HCT116 (cell line): ENCODE measurements at regions not wholly inside any gene's neighbourhood (a gene's known extent, or its start where the extent isn't known, plus 50 kb on each side); places are given as distances from the start of the nearest gene placed in this dataset.

Source experiments
- ATAC-seq: fragments of 200-7000 bp; cut with Tn5 transposase; 2 replicates; pipeline ENCODE4 v1.9.1; 2020; ENCODE audit warnings: mild to moderate bottlenecking, moderate library complexity
- BruUV-seq: library from RNA; stranded (reverse); fragments of 400-500 nt; replicated peaks from 2 replicates; lab custom pipeline; 2021; lab: Mats Ljungman, UMichigan
- CTCF ChIA-PET: fragments of 300-600 bp; sonication (Branson Sonifier 250); formaldehyde crosslinking; loops from one replicate; lab custom pipeline; 2021; ENCODE audit warnings: antibody characterized with exemption; lab: Charles Lee
- POLR2A ChIA-PET: fragments of 300-600, 350-600 bp; sonication (Branson Sonifier 250); formaldehyde crosslinking; loops from one replicate; lab custom pipeline; 2021; ENCODE audit warnings: antibody characterized with exemption; lab: Charles Lee
- RAD21 ChIA-PET, 2 experiments: fragments of 300-600 bp; sonication (Branson Sonifier 250); formaldehyde crosslinking; loops; one replicate each; lab custom pipeline; 2023; ENCODE audit warnings: low total read pairs in 2 of 2; ENCODE audit not compliant: uncharacterized antibody in 2 of 2, unreplicated experiment in 2 of 2, low non-redundant PET in 1 of 2; lab: Charles Lee
- DNase-seq: peaks from one replicate; pipeline ENCODE4 v3.0.0-alpha.2; 2010; ENCODE audit warnings: low read depth, low spot score
- H2AFZ ChIP-seq: fragments of 200-600 bp; shearing (Covaris generic), sonication (generic); 2 replicates; pipeline ENCODE4 v1.6.1; 2017; ENCODE audit warnings: low read depth, mixed run types, mixed read lengths, antibody characterized with exemption, low read length; ENCODE audit not compliant: poor library complexity, severe bottlenecking
- H3K27ac ChIP-seq: 2 replicates; pipeline ENCODE4 v1.5.1; 2012; ENCODE audit warnings: low read depth, low read length
- H3K27me3 ChIP-seq: fragments of 200-600 bp; sonication (generic); 2 replicates; pipeline ENCODE4 v1.6.1; 2016; ENCODE audit warnings: mixed run types, low read length, mixed read lengths; ENCODE audit not compliant: insufficient read depth
- H3K36me3 ChIP-seq, 2 experiments: fragments of 200-500 bp in 1 of 2; fragments of 200-600 bp in 1 of 2; sonication (Bioruptor generic) in 1 of 2; sonication (generic) in 1 of 2; 2 replicates each; pipeline versions ENCODE4 v1.5.1 to v1.6.1; 2014 to 2016; ENCODE audit warnings: low read length in 2 of 2, inconsistent platforms in 1 of 2, mixed read lengths in 1 of 2, mixed run types in 1 of 2; ENCODE audit not compliant: insufficient read depth in 2 of 2, control insufficient read depth in 1 of 2
- H3K4me1 ChIP-seq, 2 experiments: fragments of 200-600 bp in 1 of 2; sonication (generic) in 1 of 2; 2 replicates each; pipeline versions ENCODE4 v1.5.1 to v1.6.1; 2012 to 2017; ENCODE audit warnings: low read length in 2 of 2, inconsistent platforms in 1 of 2, mild to moderate bottlenecking in 1 of 2, mixed read lengths in 1 of 2, mixed run types in 1 of 2, moderate library complexity in 1 of 2; ENCODE audit not compliant: insufficient read depth in 2 of 2, control insufficient read depth in 1 of 2
- H3K4me2 ChIP-seq: fragments of 200-600 bp; sonication (generic); 2 replicates; pipeline ENCODE4 v1.6.1; 2017; ENCODE audit warnings: mixed run types, low read length, mixed read lengths
- H3K4me3 ChIP-seq, 2 experiments: fragments of 200-600 bp in 1 of 2; sonication (generic) in 1 of 2; replicated peaks in 1 of 2; 2 replicates each; pipeline ENCODE4 v1.5.1; 2011 to 2016; ENCODE audit warnings: low read length in 2 of 2, control low read depth in 1 of 2, low read depth in 1 of 2, mild to moderate bottlenecking in 1 of 2, mixed read lengths in 1 of 2, mixed run types in 1 of 2
- H3K79me2 ChIP-seq: fragments of 200-600 bp; sonication (generic); 2 replicates; pipeline ENCODE4 v1.6.1; 2017; ENCODE audit warnings: mild to moderate bottlenecking, mixed run types, low read length, moderate library complexity, mixed read lengths; ENCODE audit not compliant: insufficient read depth
- H3K9ac ChIP-seq: fragments of 200-600 bp; sonication (generic); 2 replicates; pipeline ENCODE4 v1.6.1; 2016; ENCODE audit warnings: low read length, mixed read lengths
- H3K9me2 ChIP-seq: fragments of 200-600 bp; sonication (generic), shearing (Covaris generic); 2 replicates; pipeline ENCODE4 v1.6.1; 2017; ENCODE audit warnings: mixed run types, mild to moderate bottlenecking, moderate library complexity; ENCODE audit not compliant: insufficient read depth
- H3K9me3 ChIP-seq, 2 experiments: fragments of 200-500 bp in 1 of 2; fragments of 200-600 bp in 1 of 2; sonication (Bioruptor generic) in 1 of 2; sonication (generic) in 1 of 2; 2 replicates each; pipeline ENCODE4 v1.6.1; 2014 to 2017; ENCODE audit warnings: low read length in 2 of 2, mixed read lengths in 2 of 2, inconsistent platforms in 1 of 2, low read depth in 1 of 2, mild to moderate bottlenecking in 1 of 2, mixed run types in 1 of 2, moderate library complexity in 1 of 2; ENCODE audit not compliant: control insufficient read depth in 1 of 2, insufficient read depth in 1 of 2
- H4K20me1 ChIP-seq: fragments of 200-600 bp; sonication (generic), shearing (Covaris generic); 2 replicates; pipeline ENCODE4 v1.6.1; 2017; ENCODE audit warnings: mixed run types, mild to moderate bottlenecking, moderate library complexity; ENCODE audit not compliant: insufficient read depth
- ATF3 ChIP-seq: IDR thresholded peaks from 2 replicates; pipeline ENCODE4 v1.6.1; 2012
- CBX3 ChIP-seq: IDR thresholded peaks from 2 replicates; pipeline ENCODE4 v1.6.1; 2012; ENCODE audit warnings: low read depth
- CEBPB ChIP-seq: IDR thresholded peaks from 2 replicates; pipeline ENCODE4 v1.6.1; 2012; ENCODE audit warnings: low read depth
- CTCF ChIP-seq, 3 experiments: fragments of 200-600 bp in 1 of 3; sonication (generic) in 1 of 3; IDR thresholded peaks in 2 of 3; conservative IDR thresholded peaks in 1 of 3; 2 replicates each; pipeline ENCODE4 v1.5.1; 2012 to 2017; ENCODE audit warnings: low read depth in 2 of 3, low read length in 2 of 3, antibody characterized with exemption in 1 of 3, borderline replicate concordance in 1 of 3, control low read depth in 1 of 3, mild to moderate bottlenecking in 1 of 3, mixed read lengths in 1 of 3, mixed run types in 1 of 3, moderate library complexity in 1 of 3; ENCODE audit not compliant: insufficient read depth in 1 of 3
- EGR1 ChIP-seq: IDR thresholded peaks from 2 replicates; pipeline ENCODE4 v1.6.1; 2012; ENCODE audit warnings: low read depth
- ELF1 ChIP-seq: IDR thresholded peaks from 2 replicates; pipeline ENCODE4 v1.6.1; 2012; ENCODE audit warnings: low read depth, borderline replicate concordance
- EZH2 ChIP-seq: fragments of 200-600 bp; sonication (generic); IDR thresholded peaks from 2 replicates; pipeline ENCODE4 v1.6.1; 2017; ENCODE audit warnings: antibody characterized with exemption, mixed run types
- FOSL1 ChIP-seq: IDR thresholded peaks from 2 replicates; pipeline ENCODE4 v1.6.1; 2012; ENCODE audit warnings: low read depth
- POLR2A ChIP-seq: IDR thresholded peaks from 2 replicates; pipeline ENCODE4 v1.7.0; 2011; ENCODE audit warnings: borderline replicate concordance; ENCODE audit not compliant: insufficient read depth, insufficient read length; ENCODE audit errors: extremely low read depth
- POLR2AphosphoS5 ChIP-seq: IDR thresholded peaks from 2 replicates; pipeline ENCODE4 v1.6.1; 2011; ENCODE audit warnings: mild to moderate bottlenecking, low read depth, low read length, moderate library complexity
- RAD21 ChIP-seq: IDR thresholded peaks from 2 replicates; pipeline ENCODE4 v1.6.1; 2012; ENCODE audit warnings: low read depth, mild to moderate bottlenecking
- REST ChIP-seq: IDR thresholded peaks from 2 replicates; pipeline ENCODE4 v1.6.1; 2012; ENCODE audit warnings: low read depth
- SP1 ChIP-seq: IDR thresholded peaks from 2 replicates; pipeline ENCODE4 v1.6.1; 2012; ENCODE audit warnings: low read depth
- TCF7L2 ChIP-seq: IDR thresholded peaks from 2 replicates; pipeline ENCODE4 v1.7.0; 2011; ENCODE audit warnings: borderline replicate concordance, inconsistent platforms; ENCODE audit not compliant: insufficient read depth, insufficient read length; ENCODE audit errors: extremely low read depth
- ZNF274 ChIP-seq: fragments of 200-500 bp; sonication (Bioruptor generic); IDR thresholded peaks from 2 replicates; pipeline ENCODE4 v1.6.1; 2014; ENCODE audit warnings: mild to moderate bottlenecking, low read depth, low read length, inconsistent platforms
- intact Hi-C: fragments of 100-400 bp; cut with micrococcal nuclease; formaldehyde crosslinking; loops from 2 replicates; pipeline ENCODE4 v1.10.0; 2022

- no peaks in the 10 kb centered on the region for H3K4me1 ChIP-seq
- peak; percentile 26 for DNase-seq
- no peak overlapping the region for H3K27ac ChIP-seq
- no peaks in the 10 kb centered on the region for H4K20me1 ChIP-seq
- H3K9me3 ChIP-seq = no peaks in the 10 kb centered on the region
- no peak overlapping the region for H3K4me2 ChIP-seq
- TF ChIP-seq POLR2A (no peak), CTCF (IDR thresholded peaks at IDR 0.05 in 2 of 3, conservative IDR thresholded peaks at IDR 0.05 in 1 of 3; ENCODE audit: borderline replicate concordance in 1 of 3, insufficient read depth in 1 of 3, low read depth in 2 of 3, low read length in 2 of 3) (peak; percentile 42 to 65 (median 61); a peak in 5 of 6 replicates), RAD21 (peak; percentile 72)
- TF ChIP-seq, all 23 proteins: peak for 2
- H3K4me3 ChIP-seq = no peak overlapping the region
- H3K27me3 ChIP-seq = no peaks in the 10 kb centered on the region
- H3K9ac ChIP-seq = no peak overlapping the region
- BruUV-seq = no TSS peak
- RAD21 ChIA-PET = interaction anchor here in 1 of 2 experiments (0.7 kb wide), 1 partner anchor 156 kb away, joined by 3 read pairs; no protein-coding TSS in a partner anchor
- POLR2A ChIA-PET = no interaction called here
- no peaks in the 10 kb centered on the region for H3K36me3 ChIP-seq
- CTCF ChIA-PET = interaction anchor here (0.6 to 1.0 kb wide), 2 partner anchors 156 to 1673 kb away, joined by 3 read pairs; no protein-coding TSS in a partner anchor
- peak; percentile 61 for ATAC-seq
- H3K9me2 ChIP-seq = no peaks in the 10 kb centered on the region
- H3K79me2 ChIP-seq = no peaks in the 10 kb centered on the region
- intact Hi-C loops = loop anchor here (5.0 to 10.0 kb wide), 2 partner anchors 156 to 1883 kb away; no protein-coding TSS in a partner anchor
- H2AFZ ChIP-seq = peak overlapping the region; percentile 86
Observed at GRCh38 chr1:188937965-188938551, 1539.6 kb downstream of the BRINP3 start.

GRCh38 chr1:188941986-188942385, 1535.7 kb downstream of the BRINP3 start:
- ChIA-PET RAD21 (no interaction called here), CTCF (no interaction called here), POLR2A (no interaction called here)
- DNase-seq = no peak
- no peaks in the 10 kb centered on the region for H3K79me2 ChIP-seq
- intact Hi-C loops = no loop called here
- no peak overlapping the region for H2AFZ ChIP-seq
- no peak overlapping the region for H3K27ac ChIP-seq
- no TSS peak for BruUV-seq
- H3K9me2 ChIP-seq = no peaks in the 10 kb centered on the region
- no peaks in the 10 kb centered on the region for H3K27me3 ChIP-seq
- H3K4me2 ChIP-seq = no peak overlapping the region
- no peak for ATAC-seq
- H3K4me1 ChIP-seq = no peaks in the 10 kb centered on the region
- no peak overlapping the region for H3K9ac ChIP-seq
- H3K9me3 ChIP-seq = no peaks in the 10 kb centered on the region
- H3K36me3 ChIP-seq = no peaks in the 10 kb centered on the region
- H4K20me1 ChIP-seq = no peaks in the 10 kb centered on the region
- H3K4me3 ChIP-seq = no peak overlapping the region
- TF ChIP-seq CEBPB (no peak), FOSL1 (no peak), SP1 (no peak), RAD21 (no peak), ZNF274 (no peak), POLR2A (no peak), CBX3 (no peak), POLR2AphosphoS5 (no peak), EGR1 (no peak), ELF1 (no peak), ATF3 (no peak), REST (no peak), TCF7L2 (no peak), EZH2 (no peak)
